IMR-90 (cell line): ENCODE measurements at regions not wholly inside any gene's neighbourhood (a gene's known extent, or its start where the extent isn't known, plus 50 kb on each side); places are given as distances from the start of the nearest gene placed in this dataset.

Experiments
- CEBPB ChIP-seq: IDR thresholded peaks from 2 replicates; pipeline ENCODE4 v1.6.1; 2012; ENCODE audit warnings: low read depth, low read length, improper control_type of control experiment
- POLR2A ChIP-seq: IDR thresholded peaks from 2 replicates; pipeline ENCODE4 v1.6.1; 2012; ENCODE audit warnings: mild to moderate bottlenecking, low read depth, low read length
- SMC3 ChIP-seq: fragments of 150-350 bp; IDR thresholded peaks from 2 replicates; pipeline ENCODE4 v1.6.1; 2016; ENCODE audit warnings: low read depth, mild to moderate bottlenecking, antibody characterized with exemption, low read length, moderate library complexity
- TF ChIP-seq, protein P1 (sequence below): conservative IDR thresholded peaks from 2 replicates; pipeline ENCODE4 v1.5.1; 2012; ENCODE audit warnings: mild to moderate bottlenecking, low read depth, low read length, improper control_type of control experiment
- TF ChIP-seq, protein P2 (sequence below): fragments of 150-350 bp; IDR thresholded peaks from 2 replicates; pipeline ENCODE4 v1.6.1; 2017; ENCODE audit warnings: mild to moderate bottlenecking, antibody characterized with exemption, low read length, low read depth

DNA sequence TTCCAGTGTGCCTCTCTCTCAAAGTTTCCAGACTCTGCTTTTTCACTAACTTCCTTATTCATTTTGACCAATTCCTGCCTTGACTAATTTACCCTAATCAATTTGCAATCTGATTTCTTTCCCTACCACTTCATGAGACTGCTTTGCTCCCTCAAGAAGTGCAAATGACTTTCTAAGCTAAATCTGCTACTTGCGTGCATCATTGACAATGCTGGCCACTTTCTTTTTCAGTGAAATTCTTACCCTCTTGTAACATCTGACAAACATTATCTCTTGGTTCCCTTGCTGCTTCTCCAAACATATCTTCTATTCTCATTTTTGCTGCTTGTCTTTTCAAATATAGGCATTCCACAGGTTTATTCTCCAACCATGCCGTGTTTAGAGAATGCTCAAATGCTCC is 659.9 kb downstream of the USP25 start:
- no peak for TF ChIP-seq CEBPB
- TF ChIP-seq, protein P1, sequence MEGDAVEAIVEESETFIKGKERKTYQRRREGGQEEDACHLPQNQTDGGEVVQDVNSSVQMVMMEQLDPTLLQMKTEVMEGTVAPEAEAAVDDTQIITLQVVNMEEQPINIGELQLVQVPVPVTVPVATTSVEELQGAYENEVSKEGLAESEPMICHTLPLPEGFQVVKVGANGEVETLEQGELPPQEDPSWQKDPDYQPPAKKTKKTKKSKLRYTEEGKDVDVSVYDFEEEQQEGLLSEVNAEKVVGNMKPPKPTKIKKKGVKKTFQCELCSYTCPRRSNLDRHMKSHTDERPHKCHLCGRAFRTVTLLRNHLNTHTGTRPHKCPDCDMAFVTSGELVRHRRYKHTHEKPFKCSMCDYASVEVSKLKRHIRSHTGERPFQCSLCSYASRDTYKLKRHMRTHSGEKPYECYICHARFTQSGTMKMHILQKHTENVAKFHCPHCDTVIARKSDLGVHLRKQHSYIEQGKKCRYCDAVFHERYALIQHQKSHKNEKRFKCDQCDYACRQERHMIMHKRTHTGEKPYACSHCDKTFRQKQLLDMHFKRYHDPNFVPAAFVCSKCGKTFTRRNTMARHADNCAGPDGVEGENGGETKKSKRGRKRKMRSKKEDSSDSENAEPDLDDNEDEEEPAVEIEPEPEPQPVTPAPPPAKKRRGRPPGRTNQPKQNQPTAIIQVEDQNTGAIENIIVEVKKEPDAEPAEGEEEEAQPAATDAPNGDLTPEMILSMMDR, result no peak
- TF ChIP-seq SMC3, result no peak
- TF ChIP-seq POLR2A, result no peak
- TF ChIP-seq, protein P2, sequence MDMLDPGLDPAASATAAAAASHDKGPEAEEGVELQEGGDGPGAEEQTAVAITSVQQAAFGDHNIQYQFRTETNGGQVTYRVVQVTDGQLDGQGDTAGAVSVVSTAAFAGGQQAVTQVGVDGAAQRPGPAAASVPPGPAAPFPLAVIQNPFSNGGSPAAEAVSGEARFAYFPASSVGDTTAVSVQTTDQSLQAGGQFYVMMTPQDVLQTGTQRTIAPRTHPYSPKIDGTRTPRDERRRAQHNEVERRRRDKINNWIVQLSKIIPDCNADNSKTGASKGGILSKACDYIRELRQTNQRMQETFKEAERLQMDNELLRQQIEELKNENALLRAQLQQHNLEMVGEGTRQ, result no peak
